Endothelial cell of umbilical vein (primary cell): ENCODE measurements at regions not wholly inside any gene's neighbourhood (a gene's known extent, or its start where the extent isn't known, plus 50 kb on each side); places are given as distances from the start of the nearest gene placed in this dataset.

ENCODE experiments used
- BruUV-seq: library from RNA; stranded (reverse); fragments of 400-500 nt; replicated peaks from 2 replicates; lab custom pipeline; 2021; lab: Mats Ljungman, UMichigan
- CTCF ChIA-PET: fragments of 300-600, 350-600 bp; sonication (Branson Sonifier 250); formaldehyde crosslinking; loops from one replicate; lab custom pipeline; 2021; ENCODE audit warnings: antibody characterized with exemption, inconsistent platforms; lab: Charles Lee
- POLR2A ChIA-PET: fragments of 300-600, 350-600 bp; sonication (Branson Sonifier 250); formaldehyde crosslinking; loops from one replicate; lab custom pipeline; 2021; ENCODE audit warnings: antibody characterized with exemption, inconsistent platforms; lab: Charles Lee
- DNase-seq: peaks from one replicate; pipeline ENCODE4 v3.0.0-alpha.2; 2011; ENCODE audit warnings: low read depth, low spot score
- FAIRE-seq: peaks from 2 replicates; lab custom pipeline; 2011; peaks lifted over from hg19 to GRCh38; lab: Jason Lieb, UNC
- H2AFZ ChIP-seq: 2 replicates; pipeline ENCODE4 v1.6.0; 2012; ENCODE audit warnings: low read depth, low read length, control low read depth, inconsistent platforms
- H3K27ac ChIP-seq: 2 replicates; pipeline ENCODE4 v1.5.1; 2011; ENCODE audit warnings: low read depth, mild to moderate bottlenecking, control low read depth, low read length, moderate library complexity; ENCODE audit not compliant: insufficient read depth
- H3K27me3 ChIP-seq, 2 experiments: 2 replicates each; pipeline versions ENCODE4 v1.6.0 to v1.6.1; 2011; ENCODE audit warnings: low read length in 2 of 2, mixed read lengths in 1 of 2; ENCODE audit not compliant: control insufficient read depth in 2 of 2, insufficient read depth in 2 of 2
- H3K36me3 ChIP-seq, 2 experiments: 2 replicates in 1 of 2; 3 replicates in 1 of 2; pipeline ENCODE4 v1.5.1; 2011; ENCODE audit warnings: low read length in 2 of 2, mild to moderate bottlenecking in 1 of 2, moderate library complexity in 1 of 2; ENCODE audit not compliant: control insufficient read depth in 2 of 2, insufficient read depth in 2 of 2; ENCODE audit errors: extremely low read depth in 1 of 2
- H3K4me1 ChIP-seq: 3 replicates; pipeline ENCODE4 v1.5.1; 2011; ENCODE audit warnings: mild to moderate bottlenecking, low read length; ENCODE audit not compliant: control insufficient read depth, insufficient read depth; ENCODE audit errors: extremely low read depth
- H3K4me2 ChIP-seq: 2 replicates; pipeline ENCODE4 v1.6.1; 2011; ENCODE audit warnings: low read length, control low read depth, mixed read lengths; ENCODE audit not compliant: insufficient read depth
- H3K4me3 ChIP-seq, 3 experiments: fragments of 200-600 bp in 1 of 3; sonication (generic), shearing (Covaris generic) in 1 of 3; replicated peaks in 1 of 3; 2 replicates each; pipeline ENCODE4 v1.5.1; 2011 to 2016; ENCODE audit warnings: control low read depth in 3 of 3, low read length in 3 of 3, mild to moderate bottlenecking in 2 of 3, inconsistent platforms in 1 of 3, low read depth in 1 of 3, moderate library complexity in 1 of 3; ENCODE audit not compliant: insufficient read depth in 1 of 3
- H3K79me2 ChIP-seq: 2 replicates; pipeline ENCODE4 v1.6.0; 2012; ENCODE audit warnings: low read length, inconsistent platforms; ENCODE audit not compliant: control insufficient read depth, insufficient read depth
- H3K9ac ChIP-seq: replicated peaks from 2 replicates; pipeline ENCODE3; 2011; ENCODE audit warnings: low read length, control low read depth; ENCODE audit not compliant: insufficient read depth; ENCODE audit errors: extremely low read depth
- H3K9me1 ChIP-seq: replicated peaks from 3 replicates; pipeline ENCODE4 v1.6.0; 2011; ENCODE audit warnings: mild to moderate bottlenecking, low read length; ENCODE audit not compliant: control insufficient read depth, insufficient read depth; ENCODE audit errors: extremely low read depth
- H3K9me3 ChIP-seq: replicated peaks from 2 replicates; pipeline ENCODE4 v1.5.1; 2012; ENCODE audit warnings: low read length, inconsistent platforms; ENCODE audit not compliant: control insufficient read depth, insufficient read depth
- H4K20me1 ChIP-seq: replicated peaks from 2 replicates; pipeline ENCODE3; 2011; ENCODE audit warnings: mild to moderate bottlenecking, low read length; ENCODE audit not compliant: control insufficient read depth, insufficient read depth; ENCODE audit errors: extremely low read depth
- EZH2 ChIP-seq: IDR thresholded peaks from 2 replicates; pipeline ENCODE4 v1.6.1; 2012; ENCODE audit warnings: borderline replicate concordance, low read depth, mild to moderate bottlenecking, moderate library complexity, low read length, inconsistent platforms; ENCODE audit not compliant: severe bottlenecking
- FOS ChIP-seq: IDR thresholded peaks from 2 replicates; pipeline ENCODE4 v1.6.1; 2011; ENCODE audit warnings: mild to moderate bottlenecking, low read length, moderate library complexity, borderline replicate concordance; ENCODE audit not compliant: insufficient read depth
- GATA2 ChIP-seq: IDR thresholded peaks from 2 replicates; pipeline ENCODE4 v1.7.0; 2011; ENCODE audit warnings: low read depth, mild to moderate bottlenecking, moderate library complexity, mixed read lengths, low read length; ENCODE audit not compliant: insufficient read length, insufficient read depth
- JUN ChIP-seq: IDR thresholded peaks from 2 replicates; pipeline ENCODE4 v1.6.1; 2011; ENCODE audit warnings: borderline replicate concordance, low read depth; ENCODE audit not compliant: insufficient read length, insufficient read depth
- MYC ChIP-seq: IDR thresholded peaks from one replicate; pipeline ENCODE4 v1.6.1; 2011; ENCODE audit warnings: mild to moderate bottlenecking, low read depth, low read length
- POLR2A ChIP-seq: IDR thresholded peaks from 2 replicates; pipeline ENCODE4 v1.6.1; 2012; ENCODE audit warnings: low read depth, mild to moderate bottlenecking, control low read depth, low read length
- POLR2AphosphoS5 ChIP-seq: IDR thresholded peaks from 2 replicates; pipeline ENCODE4 v1.6.1; 2012; ENCODE audit warnings: low read depth, mild to moderate bottlenecking, control low read depth, low read length, moderate library complexity; ENCODE audit not compliant: insufficient read depth
- dilution Hi-C: fragments of 300-500 bp; cut with MboI; formaldehyde crosslinking; loops from one replicate; pipeline ENCODE4 v1.15.0; 2019; ENCODE audit warnings: low sequenced_read_pairs; ENCODE audit not compliant: extremely low pct_ligation_motif_present
- intact Hi-C: fragments of 100-400 bp; cut with micrococcal nuclease; formaldehyde crosslinking; loops from one replicate; pipeline ENCODE4 v1.10.0; 2022
- TF ChIP-seq, protein P1 (sequence below), 2 donors: IDR thresholded peaks; 1 replicate in 1 of 2; 2 replicates in 1 of 2; pipeline ENCODE4 v1.5.1; 2011; ENCODE audit warnings: low read length in 2 of 2, mild to moderate bottlenecking in 2 of 2, moderate library complexity in 2 of 2, control low read depth in 1 of 2, inconsistent platforms in 1 of 2, low read depth in 1 of 2; ENCODE audit not compliant: insufficient read depth in 1 of 2; ENCODE audit errors: extremely low read depth in 1 of 2
- TF ChIP-seq, protein P2 (sequence below): IDR thresholded peaks from 2 replicates; pipeline ENCODE4 v1.6.1; 2011; ENCODE audit not compliant: insufficient read depth, insufficient read length

- TF ChIP-seq, protein P1, sequence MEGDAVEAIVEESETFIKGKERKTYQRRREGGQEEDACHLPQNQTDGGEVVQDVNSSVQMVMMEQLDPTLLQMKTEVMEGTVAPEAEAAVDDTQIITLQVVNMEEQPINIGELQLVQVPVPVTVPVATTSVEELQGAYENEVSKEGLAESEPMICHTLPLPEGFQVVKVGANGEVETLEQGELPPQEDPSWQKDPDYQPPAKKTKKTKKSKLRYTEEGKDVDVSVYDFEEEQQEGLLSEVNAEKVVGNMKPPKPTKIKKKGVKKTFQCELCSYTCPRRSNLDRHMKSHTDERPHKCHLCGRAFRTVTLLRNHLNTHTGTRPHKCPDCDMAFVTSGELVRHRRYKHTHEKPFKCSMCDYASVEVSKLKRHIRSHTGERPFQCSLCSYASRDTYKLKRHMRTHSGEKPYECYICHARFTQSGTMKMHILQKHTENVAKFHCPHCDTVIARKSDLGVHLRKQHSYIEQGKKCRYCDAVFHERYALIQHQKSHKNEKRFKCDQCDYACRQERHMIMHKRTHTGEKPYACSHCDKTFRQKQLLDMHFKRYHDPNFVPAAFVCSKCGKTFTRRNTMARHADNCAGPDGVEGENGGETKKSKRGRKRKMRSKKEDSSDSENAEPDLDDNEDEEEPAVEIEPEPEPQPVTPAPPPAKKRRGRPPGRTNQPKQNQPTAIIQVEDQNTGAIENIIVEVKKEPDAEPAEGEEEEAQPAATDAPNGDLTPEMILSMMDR (IDR thresholded peaks at IDR 0.05; ENCODE audit: extremely low read depth in 1 of 2, insufficient read depth in 1 of 2, low read depth in 1 of 2, low read length in 2 of 2), result no peak
- TF ChIP-seq MYC (no peak), GATA2 (no peak), POLR2A (no peak), FOS (no peak), JUN (no peak), POLR2AphosphoS5 (no peak), EZH2 (no peak)
- TF ChIP-seq, protein P2, sequence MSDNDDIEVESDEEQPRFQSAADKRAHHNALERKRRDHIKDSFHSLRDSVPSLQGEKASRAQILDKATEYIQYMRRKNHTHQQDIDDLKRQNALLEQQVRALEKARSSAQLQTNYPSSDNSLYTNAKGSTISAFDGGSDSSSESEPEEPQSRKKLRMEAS, result no peak
- Histone ChIP-seq H3K4me3 (no peak overlapping the region), H3K9me1 (no peaks in the 10 kb centered on the region), H3K4me1 (no peaks in the 10 kb centered on the region), H3K27ac (no peak overlapping the region), H3K4me2 (no peak overlapping the region), H3K27me3 (no peaks in the 10 kb centered on the region), H3K79me2 (no peaks in the 10 kb centered on the region), H4K20me1 (no peaks in the 10 kb centered on the region), H3K9me3 (no peaks in the 10 kb centered on the region), H3K36me3 (no peaks in the 10 kb centered on the region), H3K9ac (no peak overlapping the region), H2AFZ (no peak overlapping the region)
- dilution Hi-C loops, result no loop called here
- ChIA-PET POLR2A (no interaction called here), CTCF (interaction anchor here (1.0 kb wide), 1 partner anchor 26 kb away, joined by 3 read pairs; no protein-coding TSS in a partner anchor)
- no peak for DNase-seq
- BruUV-seq, result no TSS peak
- FAIRE-seq, result no peak
- intact Hi-C loops, result no loop called here
These were observed 154.6 kb upstream of the MBNL1 start for GRCh38 chr3:152113992-152114651.
